ENCODE measurements at regions not wholly inside any gene's neighbourhood (a gene's known extent, or its start where the extent isn't known, plus 50 kb on each side); places are given as distances from the start of the nearest gene placed in this dataset.

DNA sequence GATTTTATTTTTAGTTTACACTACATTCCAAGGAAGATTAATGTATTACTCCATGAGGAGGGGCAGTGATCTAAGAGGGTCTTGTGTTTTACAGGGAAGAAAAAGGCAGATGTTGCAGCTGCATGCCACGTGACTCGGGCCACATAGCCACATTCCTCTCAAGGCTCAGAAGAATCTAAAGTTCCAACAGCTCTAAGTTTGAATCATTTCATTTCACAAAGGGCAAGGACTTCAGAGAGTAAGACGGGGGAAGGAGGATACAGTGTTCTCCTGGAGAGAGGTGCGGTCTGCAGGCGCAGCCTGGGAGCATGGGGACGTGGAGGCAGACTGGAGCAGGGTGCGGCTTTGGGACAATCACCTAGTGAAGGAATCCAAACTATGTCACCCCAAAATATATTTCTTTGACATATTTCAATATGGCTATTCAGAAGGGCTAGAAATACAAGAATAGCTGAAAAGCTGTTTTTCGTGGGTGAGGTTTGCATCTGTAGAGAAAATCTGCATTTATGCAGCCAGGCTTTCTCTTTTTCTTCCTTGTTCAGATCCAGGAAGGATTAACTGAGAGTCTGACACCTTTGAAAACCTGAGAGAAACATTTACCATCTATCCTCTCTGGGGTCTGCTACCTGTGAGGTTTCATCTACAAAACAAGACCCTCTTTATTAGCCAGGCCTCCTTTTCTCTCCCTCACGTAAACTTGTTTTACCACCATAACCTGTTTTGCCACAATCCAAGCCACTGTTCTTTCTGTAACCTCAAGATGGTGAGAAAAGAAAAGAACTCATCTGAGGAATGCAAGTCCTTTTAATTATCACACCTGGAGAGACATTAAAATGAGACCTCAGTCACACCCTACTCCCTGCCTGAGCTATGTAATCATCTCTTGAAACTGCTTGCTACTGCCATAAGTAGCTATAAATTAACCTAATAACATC lies 165.1 kb upstream of the NDUFV2 start:
- no peak for FAIRE-seq
- dilution Hi-C loops (cut with MboI; ENCODE audit: extremely low pct_ligation_motif_present, low sequenced_read_pairs) (no loop called here), intact Hi-C loops (cut with micrococcal nuclease) (no loop called here)
- DNase-seq (ENCODE audit: low read depth, low spot score), result no peak
- BruUV-seq (replicated peaks), result no TSS peak
- H4K20me1 ChIP-seq (replicated peaks; ENCODE audit: control insufficient read depth, extremely low read depth, insufficient read depth, low read length), result no peaks in the 10 kb centered on the region
- H3K4me3 ChIP-seq (replicated peaks in 1 of 3; ENCODE audit: insufficient read depth in 1 of 3, low read depth in 1 of 3, low read length in 3 of 3), result no peak overlapping the region
- no peaks in the 10 kb centered on the region for H3K4me1 ChIP-seq (ENCODE audit: control insufficient read depth, extremely low read depth, insufficient read depth, low read length)
- H3K9me1 ChIP-seq (replicated peaks; ENCODE audit: control insufficient read depth, extremely low read depth, insufficient read depth, low read length), result no peaks in the 10 kb centered on the region
- TF ChIP-seq, protein P1, sequence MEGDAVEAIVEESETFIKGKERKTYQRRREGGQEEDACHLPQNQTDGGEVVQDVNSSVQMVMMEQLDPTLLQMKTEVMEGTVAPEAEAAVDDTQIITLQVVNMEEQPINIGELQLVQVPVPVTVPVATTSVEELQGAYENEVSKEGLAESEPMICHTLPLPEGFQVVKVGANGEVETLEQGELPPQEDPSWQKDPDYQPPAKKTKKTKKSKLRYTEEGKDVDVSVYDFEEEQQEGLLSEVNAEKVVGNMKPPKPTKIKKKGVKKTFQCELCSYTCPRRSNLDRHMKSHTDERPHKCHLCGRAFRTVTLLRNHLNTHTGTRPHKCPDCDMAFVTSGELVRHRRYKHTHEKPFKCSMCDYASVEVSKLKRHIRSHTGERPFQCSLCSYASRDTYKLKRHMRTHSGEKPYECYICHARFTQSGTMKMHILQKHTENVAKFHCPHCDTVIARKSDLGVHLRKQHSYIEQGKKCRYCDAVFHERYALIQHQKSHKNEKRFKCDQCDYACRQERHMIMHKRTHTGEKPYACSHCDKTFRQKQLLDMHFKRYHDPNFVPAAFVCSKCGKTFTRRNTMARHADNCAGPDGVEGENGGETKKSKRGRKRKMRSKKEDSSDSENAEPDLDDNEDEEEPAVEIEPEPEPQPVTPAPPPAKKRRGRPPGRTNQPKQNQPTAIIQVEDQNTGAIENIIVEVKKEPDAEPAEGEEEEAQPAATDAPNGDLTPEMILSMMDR (IDR thresholded peaks at IDR 0.05; ENCODE audit: extremely low read depth in 1 of 2, insufficient read depth in 1 of 2, low read depth in 1 of 2, low read length in 2 of 2), result no peak
- TF ChIP-seq MYC (IDR thresholded peaks at IDR 0.05; ENCODE audit: low read depth, low read length), result no peak
- TF ChIP-seq FOS (IDR thresholded peaks at IDR 0.05; ENCODE audit: borderline replicate concordance, insufficient read depth, low read length), result no peak
- TF ChIP-seq, protein P2, sequence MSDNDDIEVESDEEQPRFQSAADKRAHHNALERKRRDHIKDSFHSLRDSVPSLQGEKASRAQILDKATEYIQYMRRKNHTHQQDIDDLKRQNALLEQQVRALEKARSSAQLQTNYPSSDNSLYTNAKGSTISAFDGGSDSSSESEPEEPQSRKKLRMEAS (IDR thresholded peaks at IDR 0.05; ENCODE audit: insufficient read depth, insufficient read length), result no peak
- TF ChIP-seq POLR2AphosphoS5 (IDR thresholded peaks at IDR 0.05; ENCODE audit: insufficient read depth, low read depth, low read length), result no peak
- TF ChIP-seq GATA2 (IDR thresholded peaks at IDR 0.05; ENCODE audit: insufficient read depth, insufficient read length, low read depth, low read length), result no peak
- TF ChIP-seq EZH2 (IDR thresholded peaks at IDR 0.05; ENCODE audit: borderline replicate concordance, low read depth, low read length, severe bottlenecking), result no peak
- no peak for TF ChIP-seq JUN (IDR thresholded peaks at IDR 0.05; ENCODE audit: borderline replicate concordance, insufficient read depth, insufficient read length, low read depth)
- no peak for TF ChIP-seq POLR2A (IDR thresholded peaks at IDR 0.05; ENCODE audit: low read depth, low read length)
- POLR2A ChIA-PET, result no interaction called here
- no peaks in the 10 kb centered on the region for H3K9me3 ChIP-seq (replicated peaks; ENCODE audit: control insufficient read depth, insufficient read depth, low read length)
- no peak overlapping the region for H3K9ac ChIP-seq (replicated peaks; ENCODE audit: extremely low read depth, insufficient read depth, low read length)
- H2AFZ ChIP-seq (ENCODE audit: low read depth, low read length), result no peak overlapping the region
- H3K27ac ChIP-seq (ENCODE audit: insufficient read depth, low read depth, low read length), result no peak overlapping the region
- CTCF ChIA-PET, result interaction anchor here (0.7 to 1.7 kb wide), 2 partner anchors 9 to 11 kb away, joined by 4 to 8 read pairs; no protein-coding TSS in a partner anchor
- no peaks in the 10 kb centered on the region for H3K36me3 ChIP-seq (ENCODE audit: control insufficient read depth in 2 of 2, extremely low read depth in 1 of 2, insufficient read depth in 2 of 2, low read length in 2 of 2)
- H3K79me2 ChIP-seq (ENCODE audit: control insufficient read depth, insufficient read depth, low read length), result no peaks in the 10 kb centered on the region
- peaks cover 2 to 5% of the 10 kb centered on the region in 2 experiments for H3K27me3 ChIP-seq (ENCODE audit: control insufficient read depth in 2 of 2, insufficient read depth in 2 of 2, low read length in 2 of 2)
- H3K4me2 ChIP-seq (ENCODE audit: insufficient read depth, low read length), result no peak overlapping the region
